WI38 (cell line): ENCODE measurements at regions not wholly inside any gene's neighbourhood (a gene's known extent, or its start where the extent isn't known, plus 50 kb on each side); places are given as distances from the start of the nearest gene placed in this dataset.

Experiments
- H3K4me3 ChIP-seq: 2 replicates; pipeline ENCODE4 v1.5.1; 2011; ENCODE audit warnings: low read depth, mild to moderate bottlenecking, control low read depth, low read length
- CTCF ChIP-seq: IDR thresholded peaks from 2 replicates; pipeline ENCODE4 v1.5.1; 2012; ENCODE audit warnings: low read depth, mild to moderate bottlenecking, control low read depth, low read length

- TF ChIP-seq CTCF: no peak
- H3K4me3 ChIP-seq: peak overlapping the region; percentile 30; the same call in 1 of the 2 replicates
Measured at GRCh38 chr18:59787998-59788790, 91.0 kb upstream of the CCBE1 start.

- no peak overlapping the region for H3K4me3 ChIP-seq
- TF ChIP-seq CTCF: no peak
Measured at GRCh38 chr18:59784694-59785093, 87.5 kb upstream of the CCBE1 start.

GRCh38 chr18:59783138-59783537, 85.9 kb upstream of the CCBE1 start:
- no peak overlapping the region for H3K4me3 ChIP-seq
- TF ChIP-seq CTCF: peak; percentile 55

GRCh38 chr18:59779979-59780378, 82.8 kb upstream of the CCBE1 start:
- no peak for TF ChIP-seq CTCF
- H3K4me3 ChIP-seq: no peak overlapping the region

- no peak for TF ChIP-seq CTCF
- no peak overlapping the region for H3K4me3 ChIP-seq
Measured at GRCh38 chr18:59778434-59778833, 81.2 kb upstream of the CCBE1 start.

GRCh38 chr18:59777636-59778035, 80.4 kb upstream of the CCBE1 start:
- no peak for TF ChIP-seq CTCF
- no peak overlapping the region for H3K4me3 ChIP-seq

- TF ChIP-seq CTCF: no peak
- no peak overlapping the region for H3K4me3 ChIP-seq
Measured at GRCh38 chr18:59769129-59769865, 72.1 kb upstream of the CCBE1 start.
